Lung (tissue), 11 donors: ENCODE measurements at regions not wholly inside any gene's neighbourhood (a gene's known extent, or its start where the extent isn't known, plus 50 kb on each side); places are given as distances from the start of the nearest gene placed in this dataset.

Experiments
- ATAC-seq: fragments of 200-7000 bp; cut with Tn5 transposase; one replicate; pipeline ENCODE4 v1.9.1; 2020; ENCODE audit warnings: moderate number of reproducible peaks; ENCODE audit not compliant: insufficient read depth, low FRiP score
- DNase-seq, 3 donors: peaks; one replicate each; pipeline ENCODE4 v3.0.0-alpha.2; 2013 to 2017
- H3K27ac ChIP-seq, 2 donors: one replicate each; pipeline ENCODE4 v1.5.1; 2013; ENCODE audit warnings: mild to moderate bottlenecking in 2 of 2, moderate library complexity in 2 of 2, control low read depth in 1 of 2, inconsistent platforms in 1 of 2, low read depth in 1 of 2, low read length in 1 of 2
- H3K27me3 ChIP-seq, 3 donors: one replicate each; pipeline ENCODE4 v1.5.1; 2013; ENCODE audit warnings: low read length in 2 of 3; ENCODE audit not compliant: control insufficient read depth in 3 of 3, insufficient read depth in 3 of 3
- H3K36me3 ChIP-seq, 4 donors: one replicate each; pipeline ENCODE4 v1.5.1; 2013; ENCODE audit warnings: low read length in 4 of 4, mild to moderate bottlenecking in 1 of 4, moderate library complexity in 1 of 4; ENCODE audit not compliant: control insufficient read depth in 4 of 4, insufficient read depth in 4 of 4
- H3K4me1 ChIP-seq, 5 donors: one replicate each; pipeline ENCODE4 v1.5.1; 2013; ENCODE audit warnings: low read length in 5 of 5, mild to moderate bottlenecking in 2 of 5, moderate library complexity in 1 of 5; ENCODE audit not compliant: control insufficient read depth in 5 of 5, insufficient read depth in 5 of 5
- H3K4me3 ChIP-seq: one replicate; pipeline ENCODE4 v1.5.1; 2013; ENCODE audit warnings: mild to moderate bottlenecking, control low read depth, moderate library complexity
- H3K9ac ChIP-seq, 2 donors: one replicate each; pipeline ENCODE4 v1.5.1; 2013; ENCODE audit warnings: low read length in 2 of 2, control low read depth in 1 of 2; ENCODE audit not compliant: insufficient read depth in 1 of 2
- H3K9me3 ChIP-seq, 4 donors: one replicate each; pipeline ENCODE4 v1.5.1; 2013; ENCODE audit warnings: low read length in 3 of 4, mild to moderate bottlenecking in 1 of 4, moderate library complexity in 1 of 4; ENCODE audit not compliant: control insufficient read depth in 4 of 4, insufficient read depth in 3 of 4
- WGBS, 2 donors: extraction: QIAGEN DNeasy Blood & Tissue Kit; methylation state at CpG; one replicate each; pipeline ENCODE4 v1.1.7; 2013; 5-methylcytosine and 5-hydroxymethylcytosine counted together
- TF ChIP-seq, protein P1 (sequence below): IDR thresholded peaks from 2 replicates; pipeline ENCODE4 v1.5.1; 2012; ENCODE audit warnings: mild to moderate bottlenecking; ENCODE audit errors: control extremely low read depth, extremely low read depth
- donor health status: control.
- donor health status: control.
- donor health status: Bipolar disorder and iron deficiency.
- donor health status: healthy.
- donor health status: DM: yes; HTN: yes; CAD: no.

DNA sequence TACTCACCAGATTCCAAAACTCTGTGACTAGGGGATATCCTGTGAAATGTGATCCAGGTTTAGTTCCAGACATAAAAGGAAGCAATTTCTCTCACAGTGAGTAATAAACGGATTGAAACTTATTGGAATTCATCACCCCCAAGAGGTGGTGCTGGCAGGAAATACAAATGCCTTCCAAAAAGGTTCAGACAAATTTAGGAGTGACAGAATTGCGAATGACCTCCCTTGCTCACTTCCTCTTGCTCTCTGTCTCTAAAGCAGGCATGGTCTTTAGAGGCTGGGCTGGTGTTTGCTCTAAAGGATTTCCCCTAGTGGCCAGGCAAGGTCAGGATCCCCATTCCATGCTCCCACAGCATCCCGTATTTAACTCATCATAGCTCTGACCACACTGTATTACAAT is 449.4 kb upstream of the PPP2R3A start:
- Histone ChIP-seq H3K9me3 (peaks cover 0 to 2% (median 0%) of the 10 kb centered on the region in 4 donors), H3K36me3 (no peaks in the 10 kb centered on the region), H3K4me1 (no peaks in the 10 kb centered on the region), H3K27me3 (peaks cover 0 to 7% (median 0%) of the 10 kb centered on the region in 3 donors), H3K9ac (no peak overlapping the region), H3K27ac (no peak overlapping the region), H3K4me3 (no peak overlapping the region)
- DNase-seq (no peak), ATAC-seq (no peak)
- TF ChIP-seq, protein P1, sequence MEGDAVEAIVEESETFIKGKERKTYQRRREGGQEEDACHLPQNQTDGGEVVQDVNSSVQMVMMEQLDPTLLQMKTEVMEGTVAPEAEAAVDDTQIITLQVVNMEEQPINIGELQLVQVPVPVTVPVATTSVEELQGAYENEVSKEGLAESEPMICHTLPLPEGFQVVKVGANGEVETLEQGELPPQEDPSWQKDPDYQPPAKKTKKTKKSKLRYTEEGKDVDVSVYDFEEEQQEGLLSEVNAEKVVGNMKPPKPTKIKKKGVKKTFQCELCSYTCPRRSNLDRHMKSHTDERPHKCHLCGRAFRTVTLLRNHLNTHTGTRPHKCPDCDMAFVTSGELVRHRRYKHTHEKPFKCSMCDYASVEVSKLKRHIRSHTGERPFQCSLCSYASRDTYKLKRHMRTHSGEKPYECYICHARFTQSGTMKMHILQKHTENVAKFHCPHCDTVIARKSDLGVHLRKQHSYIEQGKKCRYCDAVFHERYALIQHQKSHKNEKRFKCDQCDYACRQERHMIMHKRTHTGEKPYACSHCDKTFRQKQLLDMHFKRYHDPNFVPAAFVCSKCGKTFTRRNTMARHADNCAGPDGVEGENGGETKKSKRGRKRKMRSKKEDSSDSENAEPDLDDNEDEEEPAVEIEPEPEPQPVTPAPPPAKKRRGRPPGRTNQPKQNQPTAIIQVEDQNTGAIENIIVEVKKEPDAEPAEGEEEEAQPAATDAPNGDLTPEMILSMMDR, result no peak
- 19 to 24% methylated on average over 3 of the region's 3 CpGs for WGBS, 2 donors

DNA sequence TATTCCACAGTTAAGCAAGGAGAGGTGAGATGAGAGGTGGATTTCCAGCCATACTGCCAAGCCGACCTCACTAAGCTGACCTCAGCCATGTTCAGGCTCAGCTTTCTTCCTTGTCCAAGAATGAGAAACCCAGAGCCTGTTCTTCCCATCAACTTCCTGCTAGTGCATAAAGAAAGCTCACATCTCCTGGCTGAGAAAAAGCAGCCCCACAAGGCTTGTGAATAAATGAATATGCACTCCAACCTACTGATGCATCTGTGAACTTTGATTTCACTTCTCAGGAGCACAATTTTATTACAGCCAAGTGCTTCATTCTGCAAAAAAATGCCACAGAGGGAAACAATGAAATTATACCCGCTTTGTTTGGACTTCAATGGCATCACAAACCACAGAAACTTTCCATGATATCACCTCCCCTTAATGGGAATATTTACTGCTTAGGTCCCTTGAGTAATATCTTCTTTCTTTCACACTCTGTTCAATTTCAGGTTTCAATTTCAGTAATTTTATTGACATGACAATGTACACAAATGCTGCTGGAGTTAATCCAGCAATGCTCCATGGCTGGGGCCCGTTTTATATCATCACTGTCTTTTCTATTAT is 437.0 kb upstream of the PPP2R3A start:
- H3K27me3 ChIP-seq, result peaks cover 0 to 2% (median 0%) of the 10 kb centered on the region in 3 donors
- H3K4me3 ChIP-seq, result no peak overlapping the region
- no peak for ATAC-seq
- DNase-seq, result no peak
- no peak overlapping the region for H3K27ac ChIP-seq
- no peaks in the 10 kb centered on the region for H3K4me1 ChIP-seq
- no peak overlapping the region for H3K9ac ChIP-seq
- no peaks in the 10 kb centered on the region for H3K36me3 ChIP-seq
- H3K9me3 ChIP-seq, result peaks cover 0 to 5% (median 0%) of the 10 kb centered on the region in 4 donors
- 67 to 77% methylated on average over 3 of the region's 3 CpGs for WGBS, 2 donors
- TF ChIP-seq, protein P1, result no peak

DNA sequence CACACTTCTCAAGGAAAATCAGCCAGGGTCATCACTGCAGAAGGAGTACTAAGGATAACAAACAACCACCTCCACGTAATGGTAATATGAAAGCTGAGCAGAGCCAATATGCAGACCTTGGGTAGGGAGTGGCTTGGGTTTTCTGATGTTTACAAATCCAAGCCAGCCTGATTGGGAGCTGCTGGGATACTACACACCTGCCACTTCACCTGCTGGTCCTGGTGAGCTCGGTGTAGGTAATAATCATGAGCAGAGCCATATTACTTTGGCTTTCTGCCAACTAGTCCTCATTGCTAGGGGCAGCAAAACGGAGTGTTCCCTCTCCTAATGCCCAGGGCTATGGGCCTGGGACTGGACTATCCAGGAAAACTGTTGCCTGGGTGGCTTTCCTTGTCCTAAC is 433.5 kb upstream of the PPP2R3A start:
- no peaks in the 10 kb centered on the region for H3K4me1 ChIP-seq
- 61 to 76% methylated on average over 3 of the region's 3 CpGs for WGBS, 2 donors
- DNase-seq (no peak), ATAC-seq (no peak)
- peaks cover 0 to 2% (median 0%) of the 10 kb centered on the region in 3 donors for H3K27me3 ChIP-seq
- H3K4me3 ChIP-seq, result no peak overlapping the region
- no peak overlapping the region for H3K27ac ChIP-seq
- no peaks in the 10 kb centered on the region for H3K36me3 ChIP-seq
- TF ChIP-seq, protein P1, result no peak
- H3K9me3 ChIP-seq, result no peaks in the 10 kb centered on the region
- no peak overlapping the region for H3K9ac ChIP-seq

DNA sequence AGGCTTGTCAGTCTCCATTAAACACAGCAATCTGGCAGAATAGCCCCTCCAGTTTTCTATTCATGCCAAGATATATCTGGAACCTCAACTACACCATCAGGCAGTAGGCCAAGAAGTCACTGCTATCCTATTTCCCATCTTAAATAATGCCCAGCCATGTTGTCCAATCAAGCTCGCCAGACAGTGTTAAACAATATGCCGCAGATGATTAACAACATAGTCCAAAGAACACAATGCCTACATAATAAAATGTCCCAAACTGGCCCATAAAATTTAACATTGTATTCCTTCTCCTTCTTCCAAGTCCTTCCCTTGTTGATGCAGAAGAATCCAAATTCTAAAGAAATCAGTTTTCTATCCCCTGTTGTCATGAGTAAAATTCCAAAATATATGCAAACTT is 427.4 kb upstream of the PPP2R3A start:
- Histone ChIP-seq H3K27ac (no peak overlapping the region), H3K36me3 (no peaks in the 10 kb centered on the region), H3K9me3 (no peaks in the 10 kb centered on the region), H3K27me3 (no peaks in the 10 kb centered on the region), H3K9ac (no peak overlapping the region), H3K4me1 (no peaks in the 10 kb centered on the region), H3K4me3 (no peak overlapping the region)
- 58 to 85% methylated on average over 2 of the region's 2 CpGs for WGBS, 2 donors
- DNase-seq, result no peak
- TF ChIP-seq, protein P1, result no peak
- ATAC-seq, result no peak
